Epithelial cell of esophagus (primary cell): ENCODE measurements at regions not wholly inside any gene's neighbourhood (a gene's known extent, or its start where the extent isn't known, plus 50 kb on each side); places are given as distances from the start of the nearest gene placed in this dataset.

Experiments
- DNase-seq: peaks from one replicate; pipeline ENCODE4 v3.0.0; 2010; ENCODE audit warnings: low read depth
- H3K4me3 ChIP-seq: 2 replicates; pipeline ENCODE4 v1.5.1; 2011; ENCODE audit warnings: mild to moderate bottlenecking, low read length, control low read depth
- TF ChIP-seq, protein P1 (sequence below): IDR thresholded peaks from 2 replicates; pipeline ENCODE4 v1.5.1; 2011; ENCODE audit warnings: low read depth, mild to moderate bottlenecking, low read length, control low read depth, inconsistent platforms; ENCODE audit not compliant: insufficient read depth; ENCODE audit errors: missing control alignments

DNA sequence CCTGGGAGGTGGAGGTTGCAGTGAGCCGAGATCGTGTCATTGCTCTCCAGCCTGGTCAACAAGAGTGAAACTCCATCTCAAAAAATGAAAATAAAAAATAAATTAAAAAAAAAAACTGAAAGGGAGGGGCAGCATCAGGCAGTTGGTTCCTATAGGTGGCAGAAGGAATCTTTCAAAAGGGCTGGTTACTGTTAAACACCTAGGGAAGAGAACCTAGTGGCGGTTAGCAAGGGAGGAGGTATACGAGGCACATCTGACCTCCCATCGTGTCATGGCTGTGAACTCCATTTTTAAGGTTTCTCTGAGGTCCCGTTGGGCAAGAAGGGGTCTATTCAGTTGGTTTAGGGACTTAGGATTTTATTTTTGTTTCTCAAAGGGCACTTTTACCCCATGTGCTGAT is 150.1 kb downstream of the SLC7A11 start:
- no peak for DNase-seq
- TF ChIP-seq, protein P1, sequence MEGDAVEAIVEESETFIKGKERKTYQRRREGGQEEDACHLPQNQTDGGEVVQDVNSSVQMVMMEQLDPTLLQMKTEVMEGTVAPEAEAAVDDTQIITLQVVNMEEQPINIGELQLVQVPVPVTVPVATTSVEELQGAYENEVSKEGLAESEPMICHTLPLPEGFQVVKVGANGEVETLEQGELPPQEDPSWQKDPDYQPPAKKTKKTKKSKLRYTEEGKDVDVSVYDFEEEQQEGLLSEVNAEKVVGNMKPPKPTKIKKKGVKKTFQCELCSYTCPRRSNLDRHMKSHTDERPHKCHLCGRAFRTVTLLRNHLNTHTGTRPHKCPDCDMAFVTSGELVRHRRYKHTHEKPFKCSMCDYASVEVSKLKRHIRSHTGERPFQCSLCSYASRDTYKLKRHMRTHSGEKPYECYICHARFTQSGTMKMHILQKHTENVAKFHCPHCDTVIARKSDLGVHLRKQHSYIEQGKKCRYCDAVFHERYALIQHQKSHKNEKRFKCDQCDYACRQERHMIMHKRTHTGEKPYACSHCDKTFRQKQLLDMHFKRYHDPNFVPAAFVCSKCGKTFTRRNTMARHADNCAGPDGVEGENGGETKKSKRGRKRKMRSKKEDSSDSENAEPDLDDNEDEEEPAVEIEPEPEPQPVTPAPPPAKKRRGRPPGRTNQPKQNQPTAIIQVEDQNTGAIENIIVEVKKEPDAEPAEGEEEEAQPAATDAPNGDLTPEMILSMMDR: no peak
- H3K4me3 ChIP-seq: no peak overlapping the region

DNA sequence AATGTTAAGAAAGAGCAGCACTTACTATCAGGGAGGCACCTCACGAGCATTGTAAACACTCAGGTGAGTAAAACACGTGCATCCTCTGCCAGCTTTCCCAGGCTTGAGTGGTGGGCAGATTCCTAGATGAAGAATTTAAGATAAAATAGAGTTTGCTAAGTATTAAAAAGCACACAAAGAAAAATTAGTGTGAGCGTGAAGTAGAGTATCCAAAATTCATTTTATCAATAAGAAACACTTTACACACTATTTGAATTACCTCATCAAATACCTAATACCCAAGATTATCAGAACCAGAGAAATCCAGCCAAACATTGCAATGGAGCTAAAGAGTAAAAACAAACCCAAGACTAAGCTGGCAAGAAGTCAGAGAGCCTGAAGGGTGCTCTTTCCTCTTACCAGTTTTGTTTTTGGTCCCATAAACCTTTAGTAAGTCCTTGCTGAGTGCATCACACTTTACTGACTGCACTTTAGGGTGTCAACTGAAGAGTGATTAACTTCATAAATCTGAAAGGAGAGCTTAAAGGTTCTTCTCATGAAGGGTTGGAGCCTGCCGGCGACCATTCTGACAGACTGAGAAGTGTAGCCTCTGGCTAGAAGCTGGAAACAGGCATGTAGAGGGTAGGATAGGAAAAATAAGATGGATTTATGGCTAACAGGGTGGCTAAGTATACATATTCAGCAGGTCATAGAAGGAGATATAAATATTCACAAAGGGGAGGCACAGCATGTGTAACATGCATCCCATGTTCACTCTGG is 151.1 kb downstream of the SLC7A11 start:
- TF ChIP-seq, protein P1: no peak
- DNase-seq: no peak
- no peak overlapping the region for H3K4me3 ChIP-seq

DNA sequence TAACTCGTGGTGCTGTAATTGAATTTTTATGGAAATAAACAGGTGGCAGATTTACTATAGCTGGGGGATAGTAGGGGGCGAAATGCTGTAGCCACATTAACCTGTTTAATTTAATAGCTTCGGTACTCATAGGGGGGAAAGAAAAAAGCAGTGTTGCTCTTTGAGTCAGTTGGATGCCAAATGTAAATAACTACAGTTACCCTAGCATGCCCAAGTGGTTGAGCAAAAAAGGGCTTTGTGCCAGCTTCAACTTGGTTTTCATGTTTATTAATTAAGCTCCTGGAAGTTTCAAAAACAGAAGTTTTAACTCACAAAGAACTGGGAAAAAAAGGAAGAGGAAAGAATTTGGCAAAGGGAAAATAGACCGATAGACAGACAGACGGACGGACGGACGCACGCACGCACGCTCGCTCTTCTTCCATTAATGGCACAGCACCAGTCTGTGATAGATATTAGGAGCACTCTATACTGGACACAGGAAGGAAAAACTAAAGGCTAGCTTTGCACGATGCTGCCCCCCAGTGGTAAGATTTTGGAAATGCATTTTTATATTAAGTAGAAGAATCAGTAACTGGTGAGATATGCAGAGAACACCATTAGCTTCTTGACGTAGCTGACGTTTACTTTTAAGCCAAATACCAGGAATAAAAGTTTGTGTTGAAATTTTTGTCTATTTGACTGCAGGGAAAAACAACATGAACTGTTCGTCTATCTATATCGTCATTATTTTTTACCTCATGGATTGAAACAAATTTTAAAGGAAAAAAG is 151.8 kb downstream of the SLC7A11 start:
- TF ChIP-seq, protein P1: peak; percentile 71
- peak overlapping the region; percentile 19 for H3K4me3 ChIP-seq
- DNase-seq: peak; percentile 78

DNA sequence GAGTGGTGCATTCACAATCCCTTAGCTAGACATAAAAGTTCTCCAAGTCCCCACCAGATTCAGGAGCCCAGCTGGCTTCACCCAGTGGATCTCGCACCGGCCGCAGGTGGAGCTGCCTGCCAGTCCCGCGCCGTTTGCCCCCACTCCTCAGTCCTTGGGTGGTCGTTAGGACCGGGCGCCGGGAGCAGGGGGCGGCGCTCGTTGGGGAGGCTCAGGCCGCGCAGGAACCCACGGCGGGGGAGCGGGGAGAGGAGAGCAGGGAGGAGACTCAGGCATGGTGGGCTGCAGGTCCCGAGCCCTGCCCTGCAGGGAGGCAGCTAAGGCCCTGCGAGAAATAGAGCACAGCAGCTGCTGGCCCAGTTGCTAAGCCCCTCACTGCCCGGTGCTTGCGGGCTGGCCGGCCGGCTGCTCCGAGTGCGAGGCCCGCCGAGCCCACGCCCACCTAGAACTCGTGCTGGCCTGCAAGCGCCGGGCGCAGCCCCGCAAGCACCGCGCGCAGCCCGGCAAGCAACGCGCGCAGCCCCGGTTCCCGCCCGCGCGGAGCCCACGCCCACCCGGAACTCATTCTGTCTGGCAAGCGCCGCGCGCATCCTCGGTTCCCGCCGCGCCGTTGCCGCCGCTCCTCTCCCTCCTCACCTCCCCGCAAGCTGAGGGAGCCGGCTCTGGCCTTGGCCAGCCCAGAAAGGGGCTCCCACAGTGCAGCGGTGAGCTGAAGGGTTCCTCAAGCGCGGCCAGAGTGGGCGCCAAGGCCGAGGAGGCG is 153.5 kb downstream of the SLC7A11 start:
- DNase-seq: no peak
- TF ChIP-seq, protein P1: no peak
- H3K4me3 ChIP-seq: no peak overlapping the region

DNA sequence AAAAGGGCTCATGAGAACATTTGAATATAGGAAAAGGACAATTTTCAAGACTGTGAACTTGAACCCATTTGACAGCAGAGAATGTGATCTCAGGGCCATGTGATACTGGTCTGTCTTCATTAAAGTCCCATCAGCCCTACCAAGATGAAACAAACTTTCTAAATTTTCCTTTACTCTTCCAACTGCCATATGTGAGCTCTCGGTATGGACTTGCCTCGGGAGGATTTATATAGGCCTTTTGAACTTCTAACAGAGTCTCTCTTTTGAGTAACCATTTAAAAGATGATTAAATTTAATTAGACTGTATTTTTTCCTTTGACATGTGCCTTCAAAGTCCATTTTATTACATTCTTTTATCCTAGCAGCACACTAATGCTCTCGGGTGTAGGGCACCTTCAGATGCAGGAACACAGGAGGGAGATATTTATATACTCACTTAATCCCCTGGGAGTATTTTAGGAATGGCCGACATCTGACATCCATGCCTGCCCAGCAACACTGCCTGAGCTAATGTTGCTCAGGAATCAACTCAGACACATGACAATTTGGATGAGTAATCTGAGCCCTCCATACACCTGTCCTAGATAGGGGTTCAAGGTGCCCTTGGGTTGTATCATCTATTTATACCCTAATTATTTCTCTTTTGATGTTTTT is 155.0 kb downstream of the SLC7A11 start:
- no peak overlapping the region for H3K4me3 ChIP-seq
- TF ChIP-seq, protein P1: no peak
- DNase-seq: no peak

DNA sequence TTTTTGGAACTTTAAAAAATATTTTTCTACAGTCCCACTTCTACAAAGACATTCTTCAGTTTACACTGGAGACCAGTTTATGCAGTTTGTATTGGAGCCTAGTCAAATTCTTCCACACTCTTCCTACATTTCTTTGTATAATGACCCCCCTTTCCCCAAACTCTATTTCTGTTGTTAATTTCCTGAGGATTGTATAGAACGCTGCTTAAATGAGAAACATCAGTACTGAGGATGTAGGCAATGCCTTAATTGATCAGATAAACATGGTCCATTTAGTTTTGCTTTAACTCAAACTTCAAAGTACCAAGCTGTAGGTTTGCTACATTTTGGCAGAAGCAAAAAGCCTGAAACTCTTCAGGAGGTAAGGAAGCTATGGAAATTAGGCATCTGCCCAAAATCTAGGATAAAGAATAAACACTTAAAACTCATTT is 155.5 kb downstream of the SLC7A11 start:
- no peak overlapping the region for H3K4me3 ChIP-seq
- TF ChIP-seq, protein P1: no peak
- no peak for DNase-seq
